ENCODE measurements at regions not wholly inside any gene's neighbourhood (a gene's known extent, or its start where the extent isn't known, plus 50 kb on each side); places are given as distances from the start of the nearest gene placed in this dataset.
"Not testable (repeated sequence)": the region's sequence is repeated elsewhere in the genome, so short reads cannot be mapped to it uniquely, and the experiment has no call there.

- POLR2A ChIA-PET: no interaction called here
- H2AFZ ChIP-seq (ENCODE audit: insufficient read depth, low read depth, low read length, poor library complexity, severe bottlenecking): no peak overlapping the region
- no peaks in the 10 kb centered on the region for H4K20me1 ChIP-seq (ENCODE audit: control insufficient read depth, insufficient read depth, low read length, poor library complexity, severe bottlenecking)
- no peak overlapping the region for H3K4me3 Mint-ChIP-seq
- no peaks in the 10 kb centered on the region for H3K27me3 ChIP-seq (replicated peaks in 1 of 4; ENCODE audit: control extremely low read depth in 1 of 4, control insufficient read depth in 3 of 4, insufficient read depth in 4 of 4, low read length in 3 of 4)
- intact Hi-C loops (cut with micrococcal nuclease): no loop called here
- H3K4me1 ChIP-seq (ENCODE audit: control insufficient read depth in 2 of 2, insufficient read depth in 2 of 2, low read length in 2 of 2): no peaks in the 10 kb centered on the region
- H3K9me3 Mint-ChIP-seq (ENCODE audit: insufficient read depth): no peaks in the 10 kb centered on the region
- no CpG with 5 or more reads among the region's 2 CpGs for WGBS (ENCODE audit: insufficient coverage)
- DNase-seq: no peak
- no peak overlapping the region for H3K9ac ChIP-seq (ENCODE audit: low read length)
- no peaks in the 10 kb centered on the region for H3K79me2 ChIP-seq (ENCODE audit: control insufficient read depth, insufficient read depth, low read length)
- H3K36me3 ChIP-seq (replicated peaks in 1 of 2; ENCODE audit: control extremely low read depth in 1 of 2, control insufficient read depth in 1 of 2, extremely low read depth in 1 of 2, insufficient read depth in 2 of 2, low read length in 1 of 2): no peaks in the 10 kb centered on the region
- no peak overlapping the region for H3K4me2 ChIP-seq (replicated peaks; ENCODE audit: low read depth, low read length, poor library complexity, severe bottlenecking)
- no peak for ATAC-seq (ENCODE audit: low read depth)
- no peaks in the 10 kb centered on the region for H3K27me3 Mint-ChIP-seq
- H3K27ac ChIP-seq (ENCODE audit: low read length in 2 of 2): no peak overlapping the region
- no peak overlapping the region for H3K27ac Mint-ChIP-seq
- CTCF ChIA-PET: no interaction called here
- peaks cover 0 to 3% (median 0%) of the 10 kb centered on the region in 3 donors for H3K9me3 ChIP-seq (ENCODE audit: control extremely low read depth in 1 of 3, control insufficient read depth in 2 of 3, insufficient read depth in 1 of 3, low read length in 2 of 3)
- TF ChIP-seq EZH2 (IDR thresholded peaks at IDR 0.05; ENCODE audit: borderline replicate concordance, insufficient read depth, low read depth, low read length, poor library complexity, severe bottlenecking): no peak
- no peak for TF ChIP-seq CTCF (IDR thresholded peaks at IDR 0.05)
- no peak overlapping the region for H3K4me3 ChIP-seq (ENCODE audit: control extremely low read depth in 1 of 5, extremely low read depth in 1 of 5, insufficient read depth in 1 of 5, low read depth in 2 of 5, low read length in 4 of 5)
- H3K4me1 Mint-ChIP-seq: no peaks in the 10 kb centered on the region
Measured at GRCh38 chr10:37520488-37520887, 336.9 kb downstream of the ZNF248 start.

GRCh38 chr10:37510520-37510919, 346.9 kb downstream of the ZNF248 start:
- H3K4me3 ChIP-seq (ENCODE audit: control extremely low read depth in 1 of 5, extremely low read depth in 1 of 5, insufficient read depth in 1 of 5, low read depth in 2 of 5, low read length in 4 of 5); H3K4me2 ChIP-seq (replicated peaks; ENCODE audit: low read depth, low read length, poor library complexity, severe bottlenecking); H3K36me3 ChIP-seq (replicated peaks in 1 of 2; ENCODE audit: control extremely low read depth in 1 of 2, control insufficient read depth in 1 of 2, extremely low read depth in 1 of 2, insufficient read depth in 2 of 2, low read length in 1 of 2); ATAC-seq (ENCODE audit: low read depth); H3K27ac ChIP-seq (ENCODE audit: low read length in 2 of 2); H3K9ac ChIP-seq (ENCODE audit: low read length); CTCF ChIA-PET; H3K27me3 Mint-ChIP-seq; POLR2A ChIA-PET; H3K4me3 Mint-ChIP-seq; H3K79me2 ChIP-seq (ENCODE audit: control insufficient read depth, insufficient read depth, low read length); H3K4me1 ChIP-seq (ENCODE audit: control insufficient read depth in 2 of 2, insufficient read depth in 2 of 2, low read length in 2 of 2); H3K27ac Mint-ChIP-seq; DNase-seq; H3K27me3 ChIP-seq (replicated peaks in 1 of 4; ENCODE audit: control extremely low read depth in 1 of 4, control insufficient read depth in 3 of 4, insufficient read depth in 4 of 4, low read length in 3 of 4); H3K4me1 Mint-ChIP-seq; H2AFZ ChIP-seq (ENCODE audit: insufficient read depth, low read depth, low read length, poor library complexity, severe bottlenecking); intact Hi-C loops (cut with micrococcal nuclease); H4K20me1 ChIP-seq (ENCODE audit: control insufficient read depth, insufficient read depth, low read length, poor library complexity, severe bottlenecking): not testable (repeated sequence)
- H3K9me3 ChIP-seq (ENCODE audit: control extremely low read depth in 1 of 3, control insufficient read depth in 2 of 3, insufficient read depth in 1 of 3, low read length in 2 of 3): peaks cover 1 to 13% (median 8%) of the 10 kb centered on the region in 3 donors
- 82% methylated on average over 1 of the region's 3 CpGs for WGBS (ENCODE audit: insufficient coverage)
- peaks cover 16% of the 10 kb centered on the region for H3K9me3 Mint-ChIP-seq (ENCODE audit: insufficient read depth)
